GM18502 (cell line): ENCODE measurements at regions not wholly inside any gene's neighbourhood (a gene's known extent, or its start where the extent isn't known, plus 50 kb on each side); places are given as distances from the start of the nearest gene placed in this dataset.
"Not testable (repeated sequence)": the region's sequence is repeated elsewhere in the genome, so short reads cannot be mapped to it uniquely, and the experiment has no call there.

ENCODE experiments used
- ATAC-seq: cut with Tn5 transposase; IDR thresholded peaks from one replicate; pipeline ENCODE4 v1.9.1; 2021; ENCODE audit warnings: mild to moderate bottlenecking; ENCODE audit not compliant: unreplicated experiment, poor library complexity

GRCh38 chr11:103792981-103793468 is 243.4 kb upstream of the DDI1 start:
- no peak for ATAC-seq

- ATAC-seq: no peak
Observed at GRCh38 chr11:103794262-103794661, 242.2 kb upstream of the DDI1 start.

- ATAC-seq: no peak
Observed at GRCh38 chr11:103798026-103798425, 238.4 kb upstream of the DDI1 start.

DNA sequence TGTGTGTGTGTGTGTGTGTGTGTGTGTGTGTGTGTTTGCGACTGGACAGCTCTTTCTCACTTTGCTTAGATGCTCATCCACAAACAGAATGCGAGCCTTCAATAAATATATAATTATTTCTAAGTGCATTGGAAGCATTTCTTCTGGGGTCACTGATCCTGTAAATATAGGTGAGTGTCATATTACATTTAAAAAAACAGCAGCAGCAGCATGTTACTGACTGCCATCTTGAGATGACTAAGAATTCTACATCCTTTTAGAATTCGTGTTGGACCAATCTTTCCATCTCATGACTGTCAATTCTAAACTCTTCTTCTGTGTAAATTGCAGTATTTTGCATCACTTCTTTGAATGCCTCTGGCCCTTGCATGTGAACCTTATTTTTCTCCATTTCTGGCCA is 238.0 kb upstream of the DDI1 start:
- no peak for ATAC-seq

DNA sequence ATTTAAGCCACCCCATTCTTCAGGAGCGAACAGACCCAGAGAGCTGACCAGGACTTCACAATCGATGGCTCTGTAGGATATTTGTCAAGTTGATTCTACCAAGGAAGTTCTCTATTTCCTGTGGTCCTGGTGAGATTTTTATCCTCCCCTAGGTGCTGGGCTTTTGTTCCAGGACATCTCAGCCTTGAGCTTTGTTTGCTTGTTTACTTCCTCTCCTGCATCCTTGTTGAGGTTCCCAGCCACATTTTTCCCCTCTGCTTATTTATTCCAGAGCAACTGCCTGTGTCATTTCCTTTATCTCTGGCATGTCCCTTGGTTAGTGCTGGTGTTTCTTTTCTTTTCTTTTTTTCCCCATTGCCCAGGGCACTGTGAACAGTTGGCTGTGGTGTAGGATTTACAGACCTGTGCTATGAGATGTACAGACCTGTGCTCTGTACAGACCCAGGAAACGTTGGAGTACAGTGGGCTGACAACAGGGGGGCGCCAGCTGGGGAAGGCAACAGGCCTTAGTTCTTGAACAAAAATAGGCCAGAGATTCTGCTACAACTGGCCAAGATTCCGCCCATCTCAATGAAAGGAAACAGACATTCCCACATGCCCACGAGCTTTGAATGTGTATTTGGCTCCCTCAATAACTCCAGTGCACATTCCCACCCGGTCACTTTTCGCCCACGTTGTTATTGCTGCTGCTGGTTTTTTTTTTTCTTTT is 235.9 kb upstream of the DDI1 start:
- ATAC-seq: no peak

DNA sequence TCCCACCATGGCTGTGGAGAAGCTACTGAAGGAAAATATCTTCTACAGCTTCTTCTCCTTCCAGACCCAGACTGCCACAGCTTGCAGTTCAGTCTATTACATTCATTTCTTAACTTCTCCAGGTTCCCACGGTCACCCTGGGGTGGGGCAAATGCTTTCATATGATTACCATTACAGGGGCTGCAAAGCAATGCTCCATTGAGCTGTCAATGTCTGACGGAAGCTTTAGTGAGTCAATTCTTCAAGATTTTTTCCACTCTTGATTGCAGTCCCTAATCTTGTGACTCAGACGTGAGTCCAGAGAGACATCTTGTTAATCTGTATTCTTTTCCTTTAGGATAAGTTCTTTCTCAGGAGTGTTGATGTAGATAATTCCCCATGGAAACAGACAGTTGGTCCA is 233.4 kb upstream of the DDI1 start:
- ATAC-seq: peak; percentile 30

DNA sequence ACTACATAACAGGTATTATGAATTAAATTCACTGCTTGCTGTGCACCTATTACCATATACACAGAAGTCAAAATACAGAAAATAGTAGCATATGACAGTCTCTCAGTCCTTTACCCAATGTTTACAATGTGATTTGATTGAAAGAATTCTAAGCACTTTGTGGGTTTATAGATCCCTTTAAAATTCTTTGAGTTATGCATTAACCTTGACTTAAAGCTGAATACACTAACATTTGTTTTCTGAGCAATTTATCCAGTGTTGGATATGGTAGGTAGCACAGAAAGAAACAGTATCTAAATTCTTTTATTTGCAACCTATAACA is 230.8 kb upstream of the DDI1 start:
- ATAC-seq: no peak

- ATAC-seq: no peak
Observed at GRCh38 chr11:103806130-103806895, 230.1 kb upstream of the DDI1 start.

DNA sequence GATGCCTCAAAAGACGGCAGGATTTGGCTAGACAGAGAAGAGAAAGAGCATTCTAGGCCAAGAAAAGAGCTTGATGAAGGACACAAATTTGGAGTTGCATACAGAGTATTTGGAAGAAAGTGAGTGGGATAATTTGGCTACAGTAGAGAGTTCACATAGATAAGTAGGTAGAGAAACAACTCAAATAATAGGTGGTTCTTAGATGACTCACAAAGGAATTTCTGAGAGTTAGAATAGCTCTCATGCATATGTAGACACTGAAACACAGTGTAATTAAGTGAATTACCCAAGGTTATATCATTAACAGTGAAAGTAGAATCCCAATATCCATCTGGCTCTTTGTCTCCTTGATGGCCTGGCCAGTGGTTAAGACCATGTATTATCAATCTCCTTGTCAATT is 228.6 kb upstream of the DDI1 start:
- ATAC-seq: no peak

DNA sequence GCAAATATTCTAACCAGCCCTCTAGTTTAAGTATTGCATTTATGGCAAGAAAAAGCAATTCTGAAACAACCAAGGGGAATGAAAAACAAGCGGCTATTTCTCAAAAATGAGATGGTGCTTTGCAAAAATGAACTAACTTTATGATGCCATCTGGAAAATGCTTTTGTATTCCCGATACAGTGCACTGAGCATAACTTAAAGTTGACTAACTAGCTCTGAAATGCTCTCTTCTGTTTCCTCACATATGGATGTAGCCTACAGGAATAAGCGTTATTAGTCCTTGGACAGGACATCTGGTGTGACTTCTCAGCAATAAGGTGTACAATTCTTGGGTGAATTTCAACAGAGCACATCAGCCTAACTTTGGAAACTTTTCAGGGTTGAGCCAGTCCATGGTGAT is 228.2 kb upstream of the DDI1 start:
- no peak for ATAC-seq

DNA sequence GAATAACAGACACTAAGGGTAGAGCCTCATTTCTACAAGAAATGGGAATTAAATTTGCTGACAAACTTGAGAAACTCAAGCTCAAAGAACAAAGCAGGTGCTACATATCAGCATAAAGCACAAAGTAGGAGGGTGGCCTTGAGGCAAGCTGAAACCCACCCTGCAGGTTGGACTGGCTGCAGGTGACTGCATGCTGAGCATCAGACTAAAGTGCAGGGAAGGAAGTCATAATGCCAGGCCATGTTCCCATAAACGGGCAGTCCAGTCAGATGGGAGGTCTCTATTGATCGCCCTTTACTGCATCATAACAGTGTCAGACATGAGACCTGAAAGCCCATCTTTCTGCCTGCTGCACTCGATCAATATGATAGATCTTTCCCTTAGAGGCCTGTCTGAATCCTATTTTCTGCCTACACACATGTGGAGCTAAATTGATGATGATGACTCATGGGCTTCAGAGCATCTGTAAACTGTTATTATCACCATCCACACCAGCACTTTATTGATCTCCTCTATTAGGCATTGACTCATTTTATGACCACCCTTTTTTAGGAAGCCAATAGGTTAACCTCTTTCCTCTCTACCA is 224.5 kb upstream of the DDI1 start:
- no peak for ATAC-seq

DNA sequence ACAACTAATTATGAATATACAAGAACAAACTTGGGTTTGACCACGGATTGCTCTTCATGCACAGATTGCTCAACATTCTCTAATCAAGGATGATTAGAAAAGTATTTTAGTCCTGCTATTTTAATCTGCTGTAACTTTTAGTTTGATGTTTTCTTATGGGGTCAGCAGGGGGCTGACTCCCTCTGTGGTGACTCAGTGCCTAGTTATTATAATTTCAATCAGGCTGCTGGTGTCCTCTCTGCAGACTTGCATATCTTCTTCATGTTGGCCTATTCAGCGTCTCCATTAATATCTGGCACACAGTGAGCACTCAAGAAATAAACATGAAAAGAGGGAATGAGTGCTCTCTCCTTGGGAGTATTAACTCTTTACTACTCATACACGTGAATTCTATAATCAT is 223.8 kb upstream of the DDI1 start:
- no peak for ATAC-seq

- ATAC-seq: not testable (repeated sequence)
Observed at GRCh38 chr11:103820345-103820744, 216.1 kb upstream of the DDI1 start.

DNA sequence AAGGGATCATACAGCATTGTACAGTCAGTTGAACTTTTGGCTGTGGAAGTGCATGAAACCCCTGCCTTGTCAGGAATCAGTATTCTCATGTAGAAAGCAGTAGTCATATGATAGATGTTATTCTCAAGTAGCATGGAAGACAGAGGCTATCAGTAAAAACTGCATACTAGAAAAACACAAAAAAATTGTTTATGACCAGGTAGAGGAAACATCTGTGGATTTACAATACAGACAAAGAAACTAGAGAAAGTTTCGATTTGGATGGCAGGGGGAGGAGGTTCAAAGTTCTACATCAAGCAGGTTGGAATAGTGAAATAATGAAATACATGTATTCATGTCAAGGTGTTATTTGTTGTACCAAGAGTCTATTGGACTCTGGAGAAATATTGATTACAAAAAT is 212.3 kb upstream of the DDI1 start:
- no peak for ATAC-seq

- ATAC-seq: no peak
Observed at GRCh38 chr11:103825469-103825868, 211.0 kb upstream of the DDI1 start.

DNA sequence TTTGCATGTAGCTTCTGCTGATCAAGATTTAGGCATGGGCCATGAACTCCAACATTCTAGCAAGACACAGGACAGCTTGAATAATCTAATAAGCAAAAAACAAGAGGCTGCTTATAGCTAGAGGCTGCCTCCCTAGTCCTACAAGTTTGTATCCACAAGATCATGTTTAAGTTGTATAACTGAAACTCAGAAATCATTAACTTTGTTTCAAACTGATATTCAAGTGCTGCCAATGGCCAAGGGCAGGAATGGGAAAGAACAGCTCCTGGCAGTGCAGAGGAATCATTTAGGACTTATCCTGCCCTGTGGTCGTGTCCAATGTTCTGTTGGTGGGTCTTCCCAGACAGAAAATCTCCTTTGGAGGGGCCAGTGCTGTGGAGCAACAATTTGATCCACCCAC is 209.6 kb upstream of the DDI1 start:
- no peak for ATAC-seq

- ATAC-seq: no peak
Observed at GRCh38 chr11:103829596-103829995, 206.8 kb upstream of the DDI1 start.

GRCh38 chr11:103830205-103830604 is 206.2 kb upstream of the DDI1 start:
- no peak for ATAC-seq

DNA sequence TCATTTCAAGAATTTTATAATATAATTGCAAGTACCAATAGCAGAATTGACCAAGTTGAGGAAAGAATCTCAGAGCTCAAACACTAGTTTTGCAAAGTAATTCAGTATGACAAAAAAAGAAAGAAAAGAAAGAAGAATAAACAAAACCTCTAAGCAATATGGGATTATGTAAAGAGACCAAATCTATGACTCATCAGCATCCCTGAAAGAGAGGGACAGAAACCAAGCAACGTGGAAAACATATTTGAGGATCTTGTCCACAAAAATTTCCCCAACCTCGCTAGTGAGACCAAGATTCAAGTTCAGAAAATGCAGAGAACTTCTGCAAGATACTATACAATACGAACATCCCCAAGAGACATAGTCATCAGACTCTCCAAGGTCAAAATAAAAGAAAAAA is 203.7 kb upstream of the DDI1 start:
- ATAC-seq: no peak

DNA sequence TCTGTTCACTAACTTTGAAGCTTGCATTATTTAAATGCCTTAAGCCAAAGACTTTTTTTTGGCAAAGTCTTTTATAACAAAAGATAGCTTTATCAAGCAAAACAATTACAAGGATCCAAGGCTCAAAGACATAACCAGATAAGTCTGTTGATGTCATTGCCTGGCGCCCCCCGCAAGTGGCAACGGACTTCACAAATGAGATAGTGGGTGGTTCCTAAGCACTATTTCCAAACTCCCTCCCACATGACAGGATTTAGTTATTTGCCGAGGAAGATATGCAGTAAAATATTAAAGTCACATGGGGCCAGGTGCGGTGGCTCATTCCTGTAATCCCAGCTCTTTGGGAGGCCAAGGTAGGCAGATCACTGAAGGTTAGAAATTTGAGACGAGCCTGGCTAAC is 194.2 kb upstream of the DDI1 start:
- ATAC-seq: no peak

DNA sequence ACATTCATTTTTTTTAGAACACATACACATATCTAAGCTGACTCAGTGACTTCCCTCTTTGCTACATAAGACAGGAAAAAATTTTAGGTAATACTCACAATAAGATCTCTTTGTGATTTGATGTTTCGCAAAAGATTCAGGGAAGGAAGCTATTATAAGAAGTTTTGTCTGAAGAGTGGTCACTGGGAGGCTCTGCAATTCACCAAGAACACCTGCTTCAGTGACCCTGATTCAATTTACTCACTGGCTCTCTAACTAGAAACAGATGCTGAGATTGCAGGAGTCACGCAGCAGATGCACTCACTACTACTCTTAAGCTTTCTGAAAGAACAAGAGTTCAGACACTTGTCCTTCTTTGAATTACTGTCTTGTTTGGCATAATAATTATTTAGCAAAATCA is 193.6 kb upstream of the DDI1 start:
- no peak for ATAC-seq
